ENCODE measurements at regions not wholly inside any gene's neighbourhood (a gene's known extent, or its start where the extent isn't known, plus 50 kb on each side); places are given as distances from the start of the nearest gene placed in this dataset.

GRCh38 chr5:108660291-108660690, 87.4 kb upstream of the FER start:
- TF ChIP-seq SALL2 (tag by site-specific recombination; IDR thresholded peaks at IDR 0.05; ENCODE audit: borderline replicate concordance) (no peak), ZNF596 (tag by site-specific recombination; IDR thresholded peaks at IDR 0.05) (no peak), ZNF639 (tag by site-specific recombination; IDR thresholded peaks at IDR 0.05) (no peak), CTCF (tag by site-specific recombination; IDR thresholded peaks at IDR 0.05) (no peak), TCF7L2 (IDR thresholded peaks at IDR 0.05; ENCODE audit: borderline replicate concordance, low read depth, low read length) (no peak), SP2 (tag by site-specific recombination; IDR thresholded peaks at IDR 0.05) (no peak), ZFP37 (tag by site-specific recombination; IDR thresholded peaks at IDR 0.05) (no peak), ZNF664 (tag by site-specific recombination; IDR thresholded peaks at IDR 0.05) (no peak), HOXA7 (CRISPR knock-in tag; IDR thresholded peaks at IDR 0.05; ENCODE audit: borderline replicate concordance) (no peak)
- TF ChIP-seq, protein P1, sequence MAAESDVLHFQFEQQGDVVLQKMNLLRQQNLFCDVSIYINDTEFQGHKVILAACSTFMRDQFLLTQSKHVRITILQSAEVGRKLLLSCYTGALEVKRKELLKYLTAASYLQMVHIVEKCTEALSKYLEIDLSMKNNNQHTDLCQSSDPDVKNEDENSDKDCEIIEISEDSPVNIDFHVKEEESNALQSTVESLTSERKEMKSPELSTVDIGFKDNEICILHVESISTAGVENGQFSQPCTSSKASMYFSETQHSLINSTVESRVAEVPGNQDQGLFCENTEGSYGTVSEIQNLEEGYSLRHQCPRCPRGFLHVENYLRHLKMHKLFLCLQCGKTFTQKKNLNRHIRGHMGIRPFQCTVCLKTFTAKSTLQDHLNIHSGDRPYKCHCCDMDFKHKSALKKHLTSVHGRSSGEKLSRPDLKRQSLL (tag by site-specific recombination; IDR thresholded peaks at IDR 0.05), result no peak
- TF ChIP-seq, protein P2, sequence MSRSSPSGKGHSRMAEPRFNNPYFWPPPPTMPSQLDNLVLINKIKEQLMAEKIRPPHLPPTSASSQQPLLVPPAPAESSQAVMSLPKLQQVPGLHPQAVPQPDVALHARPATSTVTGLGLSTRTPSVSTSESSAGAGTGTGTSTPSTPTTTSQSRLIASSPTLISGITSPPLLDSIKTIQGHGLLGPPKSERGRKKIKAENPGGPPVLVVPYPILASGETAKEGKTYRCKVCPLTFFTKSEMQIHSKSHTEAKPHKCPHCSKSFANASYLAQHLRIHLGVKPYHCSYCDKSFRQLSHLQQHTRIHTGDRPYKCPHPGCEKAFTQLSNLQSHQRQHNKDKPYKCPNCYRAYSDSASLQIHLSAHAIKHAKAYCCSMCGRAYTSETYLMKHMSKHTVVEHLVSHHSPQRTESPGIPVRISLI (tag by site-specific recombination; IDR thresholded peaks at IDR 0.05), result no peak
